Activated T-helper 2 cell treated with anti-CD3 and anti-CD28 coated beads, Interferon-gamma antibody, Interleukin-2, Interleukin-4, amounts not matched to agents 10 μg/mL and 5 μg/mL and 100 μg/mL, durations not matched to agents 14 hours and 24 hours and 36 hours (primary cell): ENCODE measurements at regions not wholly inside any gene's neighbourhood (a gene's known extent, or its start where the extent isn't known, plus 50 kb on each side); places are given as distances from the start of the nearest gene placed in this dataset.

Experiments used
- DNase-seq: peaks from one replicate; pipeline ENCODE4 v3.0.0; 2021; ENCODE audit warnings: low spot score
- H3K27ac Mint-ChIP-seq: one replicate; pipeline ENCODE4 v1.8.0; 2021; ENCODE audit warnings: mixed read lengths
- H3K27me3 Mint-ChIP-seq: one replicate; pipeline ENCODE4 v1.8.0; 2021; ENCODE audit warnings: low read depth, mixed read lengths
- H3K36me3 Mint-ChIP-seq: one replicate; pipeline ENCODE4 v1.8.0; 2021; ENCODE audit warnings: low read depth, mixed read lengths
- H3K4me1 Mint-ChIP-seq: one replicate; pipeline ENCODE4 v1.8.0; 2021; ENCODE audit warnings: low read depth, mixed read lengths
- H3K4me3 Mint-ChIP-seq: one replicate; pipeline ENCODE4 v1.8.0; 2021; ENCODE audit warnings: low read depth, mild to moderate bottlenecking, moderate library complexity, mixed read lengths
- H3K9me3 Mint-ChIP-seq: one replicate; pipeline ENCODE4 v1.8.0; 2021; ENCODE audit warnings: mixed read lengths
- intact Hi-C: fragments of 100-400 bp; cut with micrococcal nuclease; formaldehyde crosslinking; loops from one replicate; pipeline ENCODE4 v1.15.1; 2023

GRCh38 chr6:128763599-128764300 is 119.2 kb upstream of the LAMA2 start:
- intact Hi-C loops, result no loop called here
- Mint-ChIP-seq H3K27ac (no peak overlapping the region), H3K4me3 (no peak overlapping the region), H3K36me3 (no peaks in the 10 kb centered on the region), H3K4me1 (no peaks in the 10 kb centered on the region), H3K27me3 (no peaks in the 10 kb centered on the region), H3K9me3 (no peaks in the 10 kb centered on the region)
- no peak for DNase-seq

- H3K4me1 Mint-ChIP-seq, result no peaks in the 10 kb centered on the region
- DNase-seq, result no peak
- H3K36me3 Mint-ChIP-seq, result no peaks in the 10 kb centered on the region
- no peaks in the 10 kb centered on the region for H3K9me3 Mint-ChIP-seq
- H3K27ac Mint-ChIP-seq, result no peak overlapping the region
- intact Hi-C loops, result no loop called here
- H3K4me3 Mint-ChIP-seq, result no peak overlapping the region
- peaks cover 2% of the 10 kb centered on the region for H3K27me3 Mint-ChIP-seq
Measured at GRCh38 chr6:128759901-128760300, 123.0 kb upstream of the LAMA2 start.

GRCh38 chr6:128759447-128759846 is 123.5 kb upstream of the LAMA2 start:
- Mint-ChIP-seq H3K4me1 (no peaks in the 10 kb centered on the region), H3K27ac (no peak overlapping the region), H3K4me3 (no peak overlapping the region), H3K36me3 (no peaks in the 10 kb centered on the region), H3K27me3 (peaks cover 2% of the 10 kb centered on the region), H3K9me3 (no peaks in the 10 kb centered on the region)
- DNase-seq, result no peak
- intact Hi-C loops, result no loop called here

- Mint-ChIP-seq H3K4me3 (no peak overlapping the region), H3K36me3 (no peaks in the 10 kb centered on the region), H3K27me3 (peaks cover 2% of the 10 kb centered on the region), H3K4me1 (no peaks in the 10 kb centered on the region), H3K9me3 (no peaks in the 10 kb centered on the region), H3K27ac (no peak overlapping the region)
- DNase-seq, result no peak
- intact Hi-C loops, result no loop called here
Measured at GRCh38 chr6:128757961-128758360, 125.0 kb upstream of the LAMA2 start.

- H3K4me3 Mint-ChIP-seq, result no peak overlapping the region
- no peaks in the 10 kb centered on the region for H3K36me3 Mint-ChIP-seq
- no peaks in the 10 kb centered on the region for H3K9me3 Mint-ChIP-seq
- DNase-seq, result no peak
- peaks cover 2% of the 10 kb centered on the region for H3K27me3 Mint-ChIP-seq
- H3K27ac Mint-ChIP-seq, result no peak overlapping the region
- intact Hi-C loops, result no loop called here
- H3K4me1 Mint-ChIP-seq, result no peaks in the 10 kb centered on the region
Measured at GRCh38 chr6:128754658-128755256, 128.2 kb upstream of the LAMA2 start.

- Mint-ChIP-seq H3K4me3 (no peak overlapping the region), H3K36me3 (no peaks in the 10 kb centered on the region), H3K27ac (no peak overlapping the region), H3K9me3 (no peaks in the 10 kb centered on the region), H3K27me3 (no peaks in the 10 kb centered on the region), H3K4me1 (no peaks in the 10 kb centered on the region)
- intact Hi-C loops, result no loop called here
- no peak for DNase-seq
Measured at GRCh38 chr6:128743974-128744765, 138.8 kb upstream of the LAMA2 start.

- H3K4me1 Mint-ChIP-seq, result peaks cover 4% of the 10 kb centered on the region
- no peaks in the 10 kb centered on the region for H3K9me3 Mint-ChIP-seq
- no peak for DNase-seq
- no peaks in the 10 kb centered on the region for H3K36me3 Mint-ChIP-seq
- no peak overlapping the region for H3K27ac Mint-ChIP-seq
- H3K4me3 Mint-ChIP-seq, result no peak overlapping the region
- no peaks in the 10 kb centered on the region for H3K27me3 Mint-ChIP-seq
- intact Hi-C loops, result no loop called here
Measured at GRCh38 chr6:128742900-128743299, 140.0 kb upstream of the LAMA2 start.

GRCh38 chr6:128740951-128741350 is 142.0 kb upstream of the LAMA2 start:
- H3K36me3 Mint-ChIP-seq, result no peaks in the 10 kb centered on the region
- peaks cover 4% of the 10 kb centered on the region for H3K4me1 Mint-ChIP-seq

GRCh38 chr6:128739112-128739511 is 143.8 kb upstream of the LAMA2 start:
- H3K27me3 Mint-ChIP-seq, result no peaks in the 10 kb centered on the region

More at GRCh38 chr6:128740951-128741350, 142.0 kb upstream of the LAMA2 start:
- intact Hi-C loops, result no loop called here
- H3K4me3 Mint-ChIP-seq, result no peak overlapping the region
- H3K27me3 Mint-ChIP-seq, result no peaks in the 10 kb centered on the region
- H3K27ac Mint-ChIP-seq, result no peak overlapping the region
- no peaks in the 10 kb centered on the region for H3K9me3 Mint-ChIP-seq
- no peak for DNase-seq

GRCh38 chr6:128738112-128738511 is 144.8 kb upstream of the LAMA2 start:
- no peaks in the 10 kb centered on the region for H3K36me3 Mint-ChIP-seq
- no peaks in the 10 kb centered on the region for H3K27me3 Mint-ChIP-seq
- intact Hi-C loops, result no loop called here
- no peaks in the 10 kb centered on the region for H3K9me3 Mint-ChIP-seq
- no peak overlapping the region for H3K4me3 Mint-ChIP-seq
- peaks cover 4% of the 10 kb centered on the region for H3K4me1 Mint-ChIP-seq
- no peak overlapping the region for H3K27ac Mint-ChIP-seq
- DNase-seq, result no peak

More at GRCh38 chr6:128739112-128739511, 143.8 kb upstream of the LAMA2 start:
- no peak for DNase-seq
- H3K9me3 Mint-ChIP-seq, result no peaks in the 10 kb centered on the region
- no peaks in the 10 kb centered on the region for H3K36me3 Mint-ChIP-seq
- H3K4me3 Mint-ChIP-seq, result no peak overlapping the region
- intact Hi-C loops, result no loop called here
- H3K27ac Mint-ChIP-seq, result no peak overlapping the region
- peaks cover 4% of the 10 kb centered on the region for H3K4me1 Mint-ChIP-seq

- intact Hi-C loops, result no loop called here
- DNase-seq, result no peak
- no peak overlapping the region for H3K27ac Mint-ChIP-seq
- H3K27me3 Mint-ChIP-seq, result no peaks in the 10 kb centered on the region
- no peaks in the 10 kb centered on the region for H3K9me3 Mint-ChIP-seq
- no peaks in the 10 kb centered on the region for H3K36me3 Mint-ChIP-seq
- peaks cover 4% of the 10 kb centered on the region for H3K4me1 Mint-ChIP-seq
- no peak overlapping the region for H3K4me3 Mint-ChIP-seq
Measured at GRCh38 chr6:128736780-128737179, 146.2 kb upstream of the LAMA2 start.

- H3K4me1 Mint-ChIP-seq, result no peaks in the 10 kb centered on the region
- no peak for DNase-seq
- no peak overlapping the region for H3K27ac Mint-ChIP-seq
- intact Hi-C loops, result loop anchor here (2.0 kb wide), 1 partner anchor 995 kb away; no protein-coding TSS in a partner anchor
- no peak overlapping the region for H3K4me3 Mint-ChIP-seq
- H3K9me3 Mint-ChIP-seq, result no peaks in the 10 kb centered on the region
- H3K27me3 Mint-ChIP-seq, result peaks cover 16% of the 10 kb centered on the region
- H3K36me3 Mint-ChIP-seq, result no peaks in the 10 kb centered on the region
Measured at GRCh38 chr6:128731249-128732165, 151.4 kb upstream of the LAMA2 start.
